Activated naive CD8-positive, alpha-beta T cell (primary cell): ENCODE measurements at regions not wholly inside any gene's neighbourhood (a gene's known extent, or its start where the extent isn't known, plus 50 kb on each side); places are given as distances from the start of the nearest gene placed in this dataset.

Source experiments
- H3K27ac Mint-ChIP-seq: one replicate; pipeline ENCODE4 v1.8.0; 2021; ENCODE audit warnings: mixed read lengths
- H3K27me3 Mint-ChIP-seq: one replicate; pipeline ENCODE4 v1.8.0; 2021; ENCODE audit warnings: mixed read lengths
- H3K36me3 Mint-ChIP-seq: one replicate; pipeline ENCODE4 v1.8.0; 2021; ENCODE audit warnings: mixed read lengths
- H3K4me1 Mint-ChIP-seq: one replicate; pipeline ENCODE4 v1.8.0; 2021; ENCODE audit warnings: low read depth, mixed read lengths
- H3K4me3 Mint-ChIP-seq: one replicate; pipeline ENCODE4 v1.8.0; 2021; ENCODE audit warnings: mild to moderate bottlenecking, mixed read lengths
- H3K9me3 Mint-ChIP-seq: one replicate; pipeline ENCODE4 v1.8.0; 2021; ENCODE audit warnings: low read depth, mixed read lengths

GRCh38 chr5:103472265-103472664, 90.3 kb downstream of the NUDT12 start:
- Mint-ChIP-seq H3K27ac (no peak overlapping the region), H3K9me3 (no peaks in the 10 kb centered on the region), H3K4me1 (no peaks in the 10 kb centered on the region), H3K4me3 (no peak overlapping the region), H3K36me3 (no peaks in the 10 kb centered on the region), H3K27me3 (no peaks in the 10 kb centered on the region)

- Mint-ChIP-seq H3K36me3 (no peaks in the 10 kb centered on the region), H3K9me3 (no peaks in the 10 kb centered on the region), H3K27me3 (no peaks in the 10 kb centered on the region), H3K4me3 (no peak overlapping the region), H3K27ac (no peak overlapping the region), H3K4me1 (no peaks in the 10 kb centered on the region)
These were observed 93.1 kb downstream of the NUDT12 start for GRCh38 chr5:103469288-103470040.

GRCh38 chr5:103467831-103468230, 94.8 kb downstream of the NUDT12 start:
- Mint-ChIP-seq H3K27ac (no peak overlapping the region), H3K4me3 (no peak overlapping the region), H3K4me1 (no peaks in the 10 kb centered on the region), H3K9me3 (no peaks in the 10 kb centered on the region), H3K36me3 (no peaks in the 10 kb centered on the region), H3K27me3 (no peaks in the 10 kb centered on the region)

- Mint-ChIP-seq H3K27ac (no peak overlapping the region), H3K4me1 (no peaks in the 10 kb centered on the region), H3K4me3 (no peak overlapping the region), H3K36me3 (no peaks in the 10 kb centered on the region), H3K27me3 (no peaks in the 10 kb centered on the region), H3K9me3 (no peaks in the 10 kb centered on the region)
These were observed 96.1 kb downstream of the NUDT12 start for GRCh38 chr5:103466495-103466894.

- Mint-ChIP-seq H3K27ac (no peak overlapping the region), H3K4me1 (no peaks in the 10 kb centered on the region), H3K4me3 (no peak overlapping the region), H3K9me3 (no peaks in the 10 kb centered on the region), H3K27me3 (no peaks in the 10 kb centered on the region), H3K36me3 (no peaks in the 10 kb centered on the region)
These were observed 96.7 kb downstream of the NUDT12 start for GRCh38 chr5:103465891-103466290.

GRCh38 chr5:103464835-103465484, 97.6 kb downstream of the NUDT12 start:
- Mint-ChIP-seq H3K9me3 (no peaks in the 10 kb centered on the region), H3K27me3 (peaks cover 6% of the 10 kb centered on the region), H3K4me1 (no peaks in the 10 kb centered on the region), H3K4me3 (no peak overlapping the region), H3K36me3 (no peaks in the 10 kb centered on the region), H3K27ac (no peak overlapping the region)

GRCh38 chr5:103463261-103463660, 99.3 kb downstream of the NUDT12 start:
- Mint-ChIP-seq H3K36me3 (no peaks in the 10 kb centered on the region), H3K9me3 (no peaks in the 10 kb centered on the region), H3K27ac (no peak overlapping the region), H3K4me3 (no peak overlapping the region), H3K27me3 (peaks cover 9% of the 10 kb centered on the region), H3K4me1 (no peaks in the 10 kb centered on the region)

GRCh38 chr5:103461243-103461642, 101.3 kb downstream of the NUDT12 start:
- Mint-ChIP-seq H3K27me3 (peaks cover 14% of the 10 kb centered on the region), H3K9me3 (no peaks in the 10 kb centered on the region), H3K36me3 (no peaks in the 10 kb centered on the region), H3K4me1 (no peaks in the 10 kb centered on the region), H3K4me3 (no peak overlapping the region), H3K27ac (no peak overlapping the region)

- Mint-ChIP-seq H3K9me3 (no peaks in the 10 kb centered on the region), H3K27ac (no peak overlapping the region), H3K36me3 (no peaks in the 10 kb centered on the region), H3K4me3 (no peak overlapping the region), H3K27me3 (peaks cover 14% of the 10 kb centered on the region), H3K4me1 (no peaks in the 10 kb centered on the region)
These were observed 104.0 kb downstream of the NUDT12 start for GRCh38 chr5:103458497-103459040.

GRCh38 chr5:103456476-103456875, 106.1 kb downstream of the NUDT12 start:
- H3K36me3 Mint-ChIP-seq: no peaks in the 10 kb centered on the region
- no peak overlapping the region for H3K27ac Mint-ChIP-seq
- H3K27me3 Mint-ChIP-seq: peaks cover 14% of the 10 kb centered on the region

GRCh38 chr5:103455796-103456195, 106.8 kb downstream of the NUDT12 start:
- no peaks in the 10 kb centered on the region for H3K9me3 Mint-ChIP-seq
- H3K27me3 Mint-ChIP-seq: peaks cover 14% of the 10 kb centered on the region
- H3K36me3 Mint-ChIP-seq: no peaks in the 10 kb centered on the region
- no peak overlapping the region for H3K27ac Mint-ChIP-seq
- H3K4me1 Mint-ChIP-seq: no peaks in the 10 kb centered on the region
- no peak overlapping the region for H3K4me3 Mint-ChIP-seq

More at GRCh38 chr5:103456476-103456875, 106.1 kb downstream of the NUDT12 start:
- H3K4me3 Mint-ChIP-seq: no peak overlapping the region
- no peaks in the 10 kb centered on the region for H3K9me3 Mint-ChIP-seq
- H3K4me1 Mint-ChIP-seq: no peaks in the 10 kb centered on the region

- H3K9me3 Mint-ChIP-seq: no peaks in the 10 kb centered on the region
- H3K27ac Mint-ChIP-seq: no peak overlapping the region
- no peak overlapping the region for H3K4me3 Mint-ChIP-seq
- H3K27me3 Mint-ChIP-seq: peaks cover 8% of the 10 kb centered on the region
- no peaks in the 10 kb centered on the region for H3K4me1 Mint-ChIP-seq
- H3K36me3 Mint-ChIP-seq: no peaks in the 10 kb centered on the region
These were observed 107.8 kb downstream of the NUDT12 start for GRCh38 chr5:103454770-103455169.

- Mint-ChIP-seq H3K4me1 (no peaks in the 10 kb centered on the region), H3K9me3 (no peaks in the 10 kb centered on the region), H3K4me3 (no peak overlapping the region), H3K27me3 (peaks cover 6% of the 10 kb centered on the region), H3K27ac (no peak overlapping the region), H3K36me3 (no peaks in the 10 kb centered on the region)
These were observed 109.9 kb downstream of the NUDT12 start for GRCh38 chr5:103452666-103453065.

- no peak overlapping the region for H3K27ac Mint-ChIP-seq
- H3K4me1 Mint-ChIP-seq: no peaks in the 10 kb centered on the region
- H3K4me3 Mint-ChIP-seq: no peak overlapping the region
- H3K36me3 Mint-ChIP-seq: no peaks in the 10 kb centered on the region
- peaks cover 4% of the 10 kb centered on the region for H3K27me3 Mint-ChIP-seq
- no peaks in the 10 kb centered on the region for H3K9me3 Mint-ChIP-seq
These were observed 110.5 kb downstream of the NUDT12 start for GRCh38 chr5:103452089-103452488.

GRCh38 chr5:103451261-103451660, 111.3 kb downstream of the NUDT12 start:
- no peaks in the 10 kb centered on the region for H3K4me1 Mint-ChIP-seq

More at GRCh38 chr5:103451261-103451660, 111.3 kb downstream of the NUDT12 start:
- Mint-ChIP-seq H3K4me3 (no peak overlapping the region), H3K27ac (no peak overlapping the region), H3K9me3 (no peaks in the 10 kb centered on the region), H3K27me3 (no peaks in the 10 kb centered on the region), H3K36me3 (no peaks in the 10 kb centered on the region)
